ENCODE measurements at regions not wholly inside any gene's neighbourhood (a gene's known extent, or its start where the extent isn't known, plus 50 kb on each side); places are given as distances from the start of the nearest gene placed in this dataset.
"Not testable (repeated sequence)": the region's sequence is repeated elsewhere in the genome, so short reads cannot be mapped to it uniquely, and the experiment has no call there.

- peaks cover 19% of the 10 kb centered on the region for H3K4me1 ChIP-seq (ENCODE audit: control insufficient read depth, insufficient read depth, low read length)
- H3K9me3 ChIP-seq (replicated peaks; ENCODE audit: low read length) = no peaks in the 10 kb centered on the region
- no peak overlapping the region for H3K4me3 ChIP-seq (ENCODE audit: low read length)
- no peaks in the 10 kb centered on the region for H3K36me3 ChIP-seq (ENCODE audit: insufficient read depth, low read length)
- H3K9ac ChIP-seq (ENCODE audit: low read depth, low read length) = no peak overlapping the region
- no peak overlapping the region for H3K4me2 ChIP-seq (ENCODE audit: low read length)
- no peaks in the 10 kb centered on the region for H3K27me3 ChIP-seq (ENCODE audit: control insufficient read depth, insufficient read depth, low read length)
These were observed 108.4 kb downstream of the MDH1 start for GRCh38 chr2:63697160-63697559.

- H3K36me3 ChIP-seq (ENCODE audit: insufficient read depth, low read length) = no peaks in the 10 kb centered on the region
- H3K4me3 ChIP-seq (ENCODE audit: low read length) = no peak overlapping the region
- H3K4me1 ChIP-seq (ENCODE audit: control insufficient read depth, insufficient read depth, low read length) = peaks cover 19% of the 10 kb centered on the region
- no peaks in the 10 kb centered on the region for H3K27me3 ChIP-seq (ENCODE audit: control insufficient read depth, insufficient read depth, low read length)
- no peaks in the 10 kb centered on the region for H3K9me3 ChIP-seq (replicated peaks; ENCODE audit: low read length)
- peak overlapping the region; percentile 45 for H3K9ac ChIP-seq (ENCODE audit: low read depth, low read length)
- H3K4me2 ChIP-seq (ENCODE audit: low read length) = peak overlapping the region; percentile 59
These were observed 110.2 kb downstream of the MDH1 start for GRCh38 chr2:63698786-63699548.

- H3K36me3 ChIP-seq (ENCODE audit: insufficient read depth, low read length) = no peaks in the 10 kb centered on the region
- H3K4me3 ChIP-seq (ENCODE audit: low read length) = no peak overlapping the region
- no peaks in the 10 kb centered on the region for H3K9me3 ChIP-seq (replicated peaks; ENCODE audit: low read length)
- peaks cover 19% of the 10 kb centered on the region for H3K4me1 ChIP-seq (ENCODE audit: control insufficient read depth, insufficient read depth, low read length)
- H3K27me3 ChIP-seq (ENCODE audit: control insufficient read depth, insufficient read depth, low read length) = no peaks in the 10 kb centered on the region
- H3K9ac ChIP-seq (ENCODE audit: low read depth, low read length) = peak overlapping the region; percentile 45
- peak overlapping the region; percentile 59 for H3K4me2 ChIP-seq (ENCODE audit: low read length)
These were observed 110.7 kb downstream of the MDH1 start for GRCh38 chr2:63699549-63699839.

GRCh38 chr2:63700271-63700670, 111.5 kb downstream of the MDH1 start:
- H3K36me3 ChIP-seq (ENCODE audit: insufficient read depth, low read length) = no peaks in the 10 kb centered on the region
- no peaks in the 10 kb centered on the region for H3K27me3 ChIP-seq (ENCODE audit: control insufficient read depth, insufficient read depth, low read length)
- H3K9me3 ChIP-seq (replicated peaks; ENCODE audit: low read length) = no peaks in the 10 kb centered on the region
- peaks cover 19% of the 10 kb centered on the region for H3K4me1 ChIP-seq (ENCODE audit: control insufficient read depth, insufficient read depth, low read length)
- H3K4me3 ChIP-seq (ENCODE audit: low read length) = no peak overlapping the region
- H3K4me2 ChIP-seq (ENCODE audit: low read length) = no peak overlapping the region
- no peak overlapping the region for H3K9ac ChIP-seq (ENCODE audit: low read depth, low read length)

- Histone ChIP-seq H3K4me2 (ENCODE audit: low read length) (no peak overlapping the region), H3K36me3 (ENCODE audit: insufficient read depth, low read length) (no peaks in the 10 kb centered on the region), H3K9ac (ENCODE audit: low read depth, low read length) (no peak overlapping the region), H3K4me1 (ENCODE audit: control insufficient read depth, insufficient read depth, low read length) (peaks cover 19% of the 10 kb centered on the region), H3K4me3 (ENCODE audit: low read length) (no peak overlapping the region), H3K9me3 (replicated peaks; ENCODE audit: low read length) (no peaks in the 10 kb centered on the region), H3K27me3 (ENCODE audit: control insufficient read depth, insufficient read depth, low read length) (no peaks in the 10 kb centered on the region)
These were observed 112.6 kb downstream of the MDH1 start for GRCh38 chr2:63701406-63701805.

DNA sequence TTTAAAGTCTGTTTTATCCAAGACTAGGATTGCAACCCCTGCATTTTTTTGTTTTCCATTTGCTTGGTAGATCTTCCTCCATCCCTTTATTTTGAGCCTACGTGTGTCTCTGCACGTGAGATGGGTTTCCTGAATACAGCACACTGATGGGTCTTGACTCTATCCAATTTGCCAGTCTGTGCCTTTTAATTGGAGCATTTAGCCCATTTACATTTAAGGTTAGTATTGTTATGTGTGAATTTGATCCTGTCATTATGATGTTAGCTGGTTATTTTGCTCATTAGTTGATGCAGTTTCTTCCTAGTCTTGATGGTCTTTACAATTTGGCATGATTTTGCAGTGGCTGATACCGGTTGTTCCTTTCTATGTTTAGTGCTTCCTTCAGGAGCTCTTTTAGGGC, 117.3 kb downstream of the MDH1 start:
- not testable (repeated sequence) for H3K4me2 ChIP-seq (ENCODE audit: low read length); H3K4me3 ChIP-seq (ENCODE audit: low read length); H3K36me3 ChIP-seq (ENCODE audit: insufficient read depth, low read length); H3K27me3 ChIP-seq (ENCODE audit: control insufficient read depth, insufficient read depth, low read length); H3K4me1 ChIP-seq (ENCODE audit: control insufficient read depth, insufficient read depth, low read length); H3K9ac ChIP-seq (ENCODE audit: low read depth, low read length); H3K9me3 ChIP-seq (replicated peaks; ENCODE audit: low read length)

- H3K36me3 ChIP-seq (ENCODE audit: insufficient read depth, low read length) = no peaks in the 10 kb centered on the region
- H3K4me2 ChIP-seq (ENCODE audit: low read length) = no peak overlapping the region
- no peak overlapping the region for H3K9ac ChIP-seq (ENCODE audit: low read depth, low read length)
- H3K4me1 ChIP-seq (ENCODE audit: control insufficient read depth, insufficient read depth, low read length) = peaks cover 5% of the 10 kb centered on the region
- H3K27me3 ChIP-seq (ENCODE audit: control insufficient read depth, insufficient read depth, low read length) = no peaks in the 10 kb centered on the region
- no peak overlapping the region for H3K4me3 ChIP-seq (ENCODE audit: low read length)
- H3K9me3 ChIP-seq (replicated peaks; ENCODE audit: low read length) = no peaks in the 10 kb centered on the region
These were observed 122.0 kb downstream of the MDH1 start for GRCh38 chr2:63710732-63711131.

- Histone ChIP-seq H3K4me2 (ENCODE audit: low read length) (no peak overlapping the region), H3K4me3 (ENCODE audit: low read length) (no peak overlapping the region), H3K9me3 (replicated peaks; ENCODE audit: low read length) (no peaks in the 10 kb centered on the region), H3K27me3 (ENCODE audit: control insufficient read depth, insufficient read depth, low read length) (no peaks in the 10 kb centered on the region), H3K4me1 (ENCODE audit: control insufficient read depth, insufficient read depth, low read length) (peaks cover 5% of the 10 kb centered on the region), H3K36me3 (ENCODE audit: insufficient read depth, low read length) (no peaks in the 10 kb centered on the region), H3K9ac (ENCODE audit: low read depth, low read length) (no peak overlapping the region)
These were observed 124.0 kb downstream of the MDH1 start for GRCh38 chr2:63712748-63713147.

GRCh38 chr2:63716146-63716545, 125.5 kb upstream of the UGP2 start:
- no peak overlapping the region for H3K9ac ChIP-seq (ENCODE audit: low read depth, low read length)
- H3K27me3 ChIP-seq (ENCODE audit: control insufficient read depth, insufficient read depth, low read length) = no peaks in the 10 kb centered on the region
- H3K4me3 ChIP-seq (ENCODE audit: low read length) = no peak overlapping the region
- H3K9me3 ChIP-seq (replicated peaks; ENCODE audit: low read length) = no peaks in the 10 kb centered on the region
- no peak overlapping the region for H3K4me2 ChIP-seq (ENCODE audit: low read length)
- H3K36me3 ChIP-seq (ENCODE audit: insufficient read depth, low read length) = no peaks in the 10 kb centered on the region
- H3K4me1 ChIP-seq (ENCODE audit: control insufficient read depth, insufficient read depth, low read length) = peaks cover 5% of the 10 kb centered on the region

DNA sequence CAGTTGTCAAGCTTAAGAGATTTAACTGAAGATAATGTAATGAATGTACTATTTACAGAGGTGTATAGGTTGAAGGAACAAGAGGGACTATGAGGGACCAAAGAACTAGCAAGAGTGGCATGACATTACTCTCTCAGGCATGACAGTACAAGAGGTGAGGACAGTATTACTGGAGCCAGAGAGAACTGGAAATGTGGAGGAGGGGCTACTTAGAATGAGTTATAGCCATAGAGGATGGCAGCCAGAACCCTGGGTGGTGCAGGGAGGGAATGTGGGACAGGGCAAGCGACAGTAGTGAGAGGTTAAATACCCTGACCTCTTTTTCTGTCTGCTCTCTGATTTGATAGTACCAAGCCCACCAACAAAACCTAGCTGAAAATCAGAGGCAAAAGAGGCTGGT, 122.6 kb upstream of the UGP2 start:
- no peak overlapping the region for H3K4me3 ChIP-seq (ENCODE audit: low read length)

GRCh38 chr2:63721082-63721424, 120.6 kb upstream of the UGP2 start:
- Histone ChIP-seq H3K9me3 (replicated peaks; ENCODE audit: low read length) (no peaks in the 10 kb centered on the region), H3K4me3 (ENCODE audit: low read length) (no peak overlapping the region), H3K27me3 (ENCODE audit: control insufficient read depth, insufficient read depth, low read length) (no peaks in the 10 kb centered on the region), H3K9ac (ENCODE audit: low read depth, low read length) (no peak overlapping the region), H3K4me2 (ENCODE audit: low read length) (no peak overlapping the region), H3K36me3 (ENCODE audit: insufficient read depth, low read length) (no peaks in the 10 kb centered on the region), H3K4me1 (ENCODE audit: control insufficient read depth, insufficient read depth, low read length) (peaks cover 7% of the 10 kb centered on the region)

More for the DNA sequence above, 122.6 kb upstream of the UGP2 start:
- Histone ChIP-seq H3K9me3 (replicated peaks; ENCODE audit: low read length) (no peaks in the 10 kb centered on the region), H3K27me3 (ENCODE audit: control insufficient read depth, insufficient read depth, low read length) (no peaks in the 10 kb centered on the region), H3K4me2 (ENCODE audit: low read length) (no peak overlapping the region), H3K36me3 (ENCODE audit: insufficient read depth, low read length) (no peaks in the 10 kb centered on the region), H3K4me1 (ENCODE audit: control insufficient read depth, insufficient read depth, low read length) (peaks cover 7% of the 10 kb centered on the region), H3K9ac (ENCODE audit: low read depth, low read length) (no peak overlapping the region)

GRCh38 chr2:63722284-63722683, 119.4 kb upstream of the UGP2 start:
- H3K27me3 ChIP-seq (ENCODE audit: control insufficient read depth, insufficient read depth, low read length); H3K4me3 ChIP-seq (ENCODE audit: low read length); H3K9me3 ChIP-seq (replicated peaks; ENCODE audit: low read length); H3K4me2 ChIP-seq (ENCODE audit: low read length); H3K36me3 ChIP-seq (ENCODE audit: insufficient read depth, low read length); H3K4me1 ChIP-seq (ENCODE audit: control insufficient read depth, insufficient read depth, low read length); H3K9ac ChIP-seq (ENCODE audit: low read depth, low read length): not testable (repeated sequence)

All from skeletal muscle satellite cell (primary cell).